HCT116 (cell line): ENCODE measurements at regions not wholly inside any gene's neighbourhood (a gene's known extent, or its start where the extent isn't known, plus 50 kb on each side); places are given as distances from the start of the nearest gene placed in this dataset.
"Not testable (repeated sequence)": the region's sequence is repeated elsewhere in the genome, so short reads cannot be mapped to it uniquely, and the experiment has no call there.

Experiments
- ATAC-seq: fragments of 200-7000 bp; cut with Tn5 transposase; 2 replicates; pipeline ENCODE4 v1.9.1; 2020; ENCODE audit warnings: mild to moderate bottlenecking, moderate library complexity
- BruUV-seq: library from RNA; stranded (reverse); fragments of 400-500 nt; replicated peaks from 2 replicates; lab custom pipeline; 2021; lab: Mats Ljungman, UMichigan
- CTCF ChIA-PET: fragments of 300-600 bp; sonication (Branson Sonifier 250); formaldehyde crosslinking; loops from one replicate; lab custom pipeline; 2021; ENCODE audit warnings: antibody characterized with exemption; lab: Charles Lee
- POLR2A ChIA-PET: fragments of 300-600, 350-600 bp; sonication (Branson Sonifier 250); formaldehyde crosslinking; loops from one replicate; lab custom pipeline; 2021; ENCODE audit warnings: antibody characterized with exemption; lab: Charles Lee
- RAD21 ChIA-PET, 2 experiments: fragments of 300-600 bp; sonication (Branson Sonifier 250); formaldehyde crosslinking; loops; one replicate each; lab custom pipeline; 2023; ENCODE audit warnings: low total read pairs in 2 of 2; ENCODE audit not compliant: uncharacterized antibody in 2 of 2, unreplicated experiment in 2 of 2, low non-redundant PET in 1 of 2; lab: Charles Lee
- DNase-seq: peaks from one replicate; pipeline ENCODE4 v3.0.0-alpha.2; 2010; ENCODE audit warnings: low read depth, low spot score
- H2AFZ ChIP-seq: fragments of 200-600 bp; shearing (Covaris generic), sonication (generic); 2 replicates; pipeline ENCODE4 v1.6.1; 2017; ENCODE audit warnings: low read depth, mixed run types, mixed read lengths, antibody characterized with exemption, low read length; ENCODE audit not compliant: poor library complexity, severe bottlenecking
- H3K27ac ChIP-seq: 2 replicates; pipeline ENCODE4 v1.5.1; 2012; ENCODE audit warnings: low read depth, low read length
- H3K27me3 ChIP-seq: fragments of 200-600 bp; sonication (generic); 2 replicates; pipeline ENCODE4 v1.6.1; 2016; ENCODE audit warnings: mixed run types, low read length, mixed read lengths; ENCODE audit not compliant: insufficient read depth
- H3K36me3 ChIP-seq, 2 experiments: fragments of 200-500 bp in 1 of 2; fragments of 200-600 bp in 1 of 2; sonication (Bioruptor generic) in 1 of 2; sonication (generic) in 1 of 2; 2 replicates each; pipeline versions ENCODE4 v1.5.1 to v1.6.1; 2014 to 2016; ENCODE audit warnings: low read length in 2 of 2, inconsistent platforms in 1 of 2, mixed read lengths in 1 of 2, mixed run types in 1 of 2; ENCODE audit not compliant: insufficient read depth in 2 of 2, control insufficient read depth in 1 of 2
- H3K4me1 ChIP-seq, 2 experiments: fragments of 200-600 bp in 1 of 2; sonication (generic) in 1 of 2; 2 replicates each; pipeline versions ENCODE4 v1.5.1 to v1.6.1; 2012 to 2017; ENCODE audit warnings: low read length in 2 of 2, inconsistent platforms in 1 of 2, mild to moderate bottlenecking in 1 of 2, mixed read lengths in 1 of 2, mixed run types in 1 of 2, moderate library complexity in 1 of 2; ENCODE audit not compliant: insufficient read depth in 2 of 2, control insufficient read depth in 1 of 2
- H3K4me2 ChIP-seq: fragments of 200-600 bp; sonication (generic); 2 replicates; pipeline ENCODE4 v1.6.1; 2017; ENCODE audit warnings: mixed run types, low read length, mixed read lengths
- H3K4me3 ChIP-seq, 2 experiments: fragments of 200-600 bp in 1 of 2; sonication (generic) in 1 of 2; replicated peaks in 1 of 2; 2 replicates each; pipeline ENCODE4 v1.5.1; 2011 to 2016; ENCODE audit warnings: low read length in 2 of 2, control low read depth in 1 of 2, low read depth in 1 of 2, mild to moderate bottlenecking in 1 of 2, mixed read lengths in 1 of 2, mixed run types in 1 of 2
- H3K79me2 ChIP-seq: fragments of 200-600 bp; sonication (generic); 2 replicates; pipeline ENCODE4 v1.6.1; 2017; ENCODE audit warnings: mild to moderate bottlenecking, mixed run types, low read length, moderate library complexity, mixed read lengths; ENCODE audit not compliant: insufficient read depth
- H3K9ac ChIP-seq: fragments of 200-600 bp; sonication (generic); 2 replicates; pipeline ENCODE4 v1.6.1; 2016; ENCODE audit warnings: low read length, mixed read lengths
- H3K9me2 ChIP-seq: fragments of 200-600 bp; sonication (generic), shearing (Covaris generic); 2 replicates; pipeline ENCODE4 v1.6.1; 2017; ENCODE audit warnings: mixed run types, mild to moderate bottlenecking, moderate library complexity; ENCODE audit not compliant: insufficient read depth
- H3K9me3 ChIP-seq, 2 experiments: fragments of 200-500 bp in 1 of 2; fragments of 200-600 bp in 1 of 2; sonication (Bioruptor generic) in 1 of 2; sonication (generic) in 1 of 2; 2 replicates each; pipeline ENCODE4 v1.6.1; 2014 to 2017; ENCODE audit warnings: low read length in 2 of 2, mixed read lengths in 2 of 2, inconsistent platforms in 1 of 2, low read depth in 1 of 2, mild to moderate bottlenecking in 1 of 2, mixed run types in 1 of 2, moderate library complexity in 1 of 2; ENCODE audit not compliant: control insufficient read depth in 1 of 2, insufficient read depth in 1 of 2
- H4K20me1 ChIP-seq: fragments of 200-600 bp; sonication (generic), shearing (Covaris generic); 2 replicates; pipeline ENCODE4 v1.6.1; 2017; ENCODE audit warnings: mixed run types, mild to moderate bottlenecking, moderate library complexity; ENCODE audit not compliant: insufficient read depth
- CBX3 ChIP-seq: IDR thresholded peaks from 2 replicates; pipeline ENCODE4 v1.6.1; 2012; ENCODE audit warnings: low read depth
- CEBPB ChIP-seq: IDR thresholded peaks from 2 replicates; pipeline ENCODE4 v1.6.1; 2012; ENCODE audit warnings: low read depth
- ELF1 ChIP-seq: IDR thresholded peaks from 2 replicates; pipeline ENCODE4 v1.6.1; 2012; ENCODE audit warnings: low read depth, borderline replicate concordance
- JUND ChIP-seq: IDR thresholded peaks from 2 replicates; pipeline ENCODE4 v1.6.1; 2012
- RAD21 ChIP-seq: IDR thresholded peaks from 2 replicates; pipeline ENCODE4 v1.6.1; 2012; ENCODE audit warnings: low read depth, mild to moderate bottlenecking
- ZFX ChIP-seq: fragments of 450-650 bp; IDR thresholded peaks from 2 replicates; pipeline ENCODE4 v1.6.1; 2017
- intact Hi-C: fragments of 100-400 bp; cut with micrococcal nuclease; formaldehyde crosslinking; loops from 2 replicates; pipeline ENCODE4 v1.10.0; 2022
- TF ChIP-seq, protein P1 (sequence below): IDR thresholded peaks from 2 replicates; pipeline ENCODE4 v1.6.1; 2012
- TF ChIP-seq, protein P2 (sequence below): IDR thresholded peaks from 2 replicates; pipeline ENCODE4 v1.6.1; 2012

DNA sequence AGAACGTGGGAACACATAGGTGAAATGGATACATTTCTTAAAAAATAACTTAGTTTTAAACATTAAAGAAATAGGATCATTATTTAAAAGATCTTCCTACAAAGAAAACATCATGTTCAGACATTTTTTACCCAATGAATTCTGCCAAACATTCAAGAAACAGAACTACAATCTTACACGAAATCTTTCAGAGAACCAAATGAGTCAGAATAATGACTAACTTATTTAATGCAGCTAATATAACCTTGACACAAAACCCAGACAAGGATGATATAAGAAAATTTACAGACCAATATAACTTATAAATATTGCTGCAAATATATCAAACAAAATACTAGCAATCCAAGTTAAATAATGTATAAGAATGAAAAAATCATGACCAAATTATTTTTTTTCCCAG, 220.1 kb upstream of the KCNK2 start:
- no peaks in the 10 kb centered on the region for H3K4me1 ChIP-seq
- POLR2A ChIA-PET, result no interaction called here
- H3K27ac ChIP-seq, result no peak overlapping the region
- no peak overlapping the region for H2AFZ ChIP-seq
- H3K9me2 ChIP-seq, result no peaks in the 10 kb centered on the region
- no peaks in the 10 kb centered on the region for H4K20me1 ChIP-seq
- no peak for DNase-seq
- ATAC-seq, result no peak
- H3K79me2 ChIP-seq, result no peaks in the 10 kb centered on the region
- no peaks in the 10 kb centered on the region for H3K9me3 ChIP-seq
- no peak overlapping the region for H3K4me3 ChIP-seq
- H3K36me3 ChIP-seq, result no peaks in the 10 kb centered on the region
- CTCF ChIA-PET, result no interaction called here
- no peak for TF ChIP-seq JUND
- TF ChIP-seq RAD21, result no peak
- TF ChIP-seq ELF1, result no peak
- TF ChIP-seq, protein P1, sequence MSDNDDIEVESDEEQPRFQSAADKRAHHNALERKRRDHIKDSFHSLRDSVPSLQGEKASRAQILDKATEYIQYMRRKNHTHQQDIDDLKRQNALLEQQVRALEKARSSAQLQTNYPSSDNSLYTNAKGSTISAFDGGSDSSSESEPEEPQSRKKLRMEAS, result no peak
- no peak for TF ChIP-seq ZFX
- H3K4me2 ChIP-seq, result no peak overlapping the region
- BruUV-seq, result no TSS peak
- no peaks in the 10 kb centered on the region for H3K27me3 ChIP-seq
- intact Hi-C loops, result loop anchor here (5.0 kb wide), 1 partner anchor 80 kb away; no protein-coding TSS in a partner anchor
- H3K9ac ChIP-seq, result no peak overlapping the region
- RAD21 ChIA-PET, result no interaction called here

DNA sequence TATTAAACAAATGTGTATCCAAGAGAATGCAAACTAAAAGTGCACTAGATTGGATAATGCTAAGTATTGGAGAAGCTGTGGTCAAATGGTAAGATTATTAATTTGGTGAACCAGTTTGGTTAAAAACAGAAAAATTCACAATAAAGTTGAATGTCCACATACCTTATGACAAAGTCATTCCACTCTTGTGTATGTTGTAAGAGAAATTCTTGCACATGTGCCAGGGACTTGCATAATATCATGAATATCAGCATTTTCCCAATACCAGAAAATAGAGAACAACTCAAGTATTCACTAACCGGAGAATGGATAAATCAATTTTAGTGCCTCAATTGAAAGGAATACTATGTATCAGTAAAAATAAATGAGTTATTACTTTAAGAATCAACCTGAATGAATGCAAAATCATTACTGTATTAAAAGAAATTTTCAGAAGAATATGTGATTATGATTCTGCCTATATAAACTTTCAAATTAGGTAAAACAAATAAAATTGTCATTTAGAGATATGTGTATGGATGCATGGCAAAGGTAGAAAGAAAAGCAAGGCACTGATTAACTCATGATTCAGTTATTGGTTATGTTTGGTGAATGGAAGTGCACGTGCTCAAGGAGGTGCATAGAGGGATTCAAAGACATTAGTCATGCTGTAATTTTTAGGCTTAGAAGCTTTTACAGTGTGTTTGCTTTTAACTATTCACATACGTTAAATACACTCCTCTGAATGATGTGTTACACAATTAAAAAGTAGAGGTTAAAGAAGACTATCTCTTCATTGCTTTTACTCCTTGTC, 217.4 kb upstream of the KCNK2 start:
- no peak for DNase-seq
- Histone ChIP-seq H3K27ac (no peak overlapping the region), H4K20me1 (no peaks in the 10 kb centered on the region), H3K9me3 (no peaks in the 10 kb centered on the region), H3K4me2 (no peak overlapping the region), H3K4me1 (no peaks in the 10 kb centered on the region), H2AFZ (no peak overlapping the region), H3K9me2 (no peaks in the 10 kb centered on the region), H3K79me2 (no peaks in the 10 kb centered on the region), H3K4me3 (no peak overlapping the region), H3K36me3 (no peaks in the 10 kb centered on the region), H3K9ac (no peak overlapping the region), H3K27me3 (no peaks in the 10 kb centered on the region)
- CTCF ChIA-PET, result no interaction called here
- TF ChIP-seq CEBPB (peak; percentile 36; the same call in 1 of the 2 replicates), CBX3 (no peak)
- TF ChIP-seq, protein P2, sequence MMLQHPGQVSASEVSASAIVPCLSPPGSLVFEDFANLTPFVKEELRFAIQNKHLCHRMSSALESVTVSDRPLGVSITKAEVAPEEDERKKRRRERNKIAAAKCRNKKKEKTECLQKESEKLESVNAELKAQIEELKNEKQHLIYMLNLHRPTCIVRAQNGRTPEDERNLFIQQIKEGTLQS, result no peak
- intact Hi-C loops, result loop anchor here (5.0 kb wide), 1 partner anchor 77 kb away; no protein-coding TSS in a partner anchor
- BruUV-seq, result no TSS peak
- no peak for ATAC-seq
- RAD21 ChIA-PET, result no interaction called here
- POLR2A ChIA-PET, result no interaction called here

DNA sequence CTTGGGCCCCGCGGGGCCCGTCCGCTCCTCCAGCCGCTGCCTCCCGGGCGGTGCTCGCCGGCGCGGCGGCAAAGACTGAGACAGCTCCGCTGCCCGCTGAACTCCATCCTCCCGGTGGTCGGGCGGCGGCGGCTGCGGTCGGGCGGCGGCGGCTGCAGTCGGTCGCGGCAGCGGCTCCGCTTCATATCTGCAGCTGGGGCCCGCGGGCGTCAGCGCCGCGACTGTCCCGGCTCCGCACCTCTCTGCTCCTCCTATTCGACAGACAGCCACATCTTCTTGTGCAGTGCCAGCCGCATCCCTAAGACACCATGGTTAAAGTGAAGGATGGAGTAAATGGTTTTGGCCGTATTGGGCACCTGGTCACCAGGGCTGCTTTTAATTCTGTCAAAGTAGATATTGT, 212.1 kb upstream of the KCNK2 start:
- CTCF ChIA-PET, POLR2A ChIA-PET: not testable (repeated sequence)

More for the DNA sequence above, 212.1 kb upstream of the KCNK2 start:
- H3K79me2 ChIP-seq, intact Hi-C loops, ATAC-seq, H3K27me3 ChIP-seq, BruUV-seq, H3K9ac ChIP-seq, H3K9me2 ChIP-seq, DNase-seq, H3K4me3 ChIP-seq, H3K4me2 ChIP-seq, H3K9me3 ChIP-seq, H3K4me1 ChIP-seq, H4K20me1 ChIP-seq, H2AFZ ChIP-seq, H3K27ac ChIP-seq, H3K36me3 ChIP-seq, RAD21 ChIA-PET: not testable (repeated sequence)
